A673 (cell line): ENCODE measurements at regions not wholly inside any gene's neighbourhood (a gene's known extent, or its start where the extent isn't known, plus 50 kb on each side); places are given as distances from the start of the nearest gene placed in this dataset.

Experiments
- CTCF ChIP-seq: fragments of 300-800, 200-600 bp; sonication (generic); conservative IDR thresholded peaks from 2 replicates; pipeline ENCODE4 v1.5.1; 2017; ENCODE audit warnings: low read depth, mild to moderate bottlenecking, antibody characterized with exemption, low read length, moderate library complexity, mixed read lengths
- EZH2 ChIP-seq: fragments of 200-600 bp; sonication (generic); IDR thresholded peaks from 2 replicates; pipeline ENCODE4 v1.6.1; 2017; ENCODE audit warnings: borderline replicate concordance, low read depth, mild to moderate bottlenecking, mixed read lengths, antibody characterized with exemption, low read length; ENCODE audit not compliant: poor library complexity, severe bottlenecking

- TF ChIP-seq CTCF = no peak
- TF ChIP-seq EZH2 = no peak
These were observed 954.7 kb upstream of the GHITM start for GRCh38 chr10:83184641-83185040.
